RWPE2 (cell line): ENCODE measurements at regions not wholly inside any gene's neighbourhood (a gene's known extent, or its start where the extent isn't known, plus 50 kb on each side); places are given as distances from the start of the nearest gene placed in this dataset.

Source experiments
- ATAC-seq: fragments of 200-7000 bp; cut with Tn5 transposase; 3 replicates; pipeline ENCODE4 v1.9.1; 2021; ENCODE audit warnings: low read depth
- DNase-seq: peaks from one replicate; pipeline ENCODE4 v3.0.0-alpha.2; 2020; ENCODE audit warnings: low spot score
- H3K27ac ChIP-seq: fragments of 450-650 bp; 2 replicates; pipeline ENCODE4 v1.5.1; 2017; ENCODE audit warnings: mild to moderate bottlenecking; ENCODE audit not compliant: poor library complexity, severe bottlenecking
- H3K27me3 ChIP-seq: fragments of 250-450 bp; sonication (Bioruptor Pico); 2 replicates; pipeline ENCODE4 v1.5.1; 2021; ENCODE audit warnings: mild to moderate bottlenecking, moderate library complexity; ENCODE audit not compliant: insufficient read depth, poor library complexity, severe bottlenecking
- H3K36me3 ChIP-seq: fragments of 250-450 bp; sonication (Bioruptor Pico); 2 replicates; pipeline ENCODE4 v1.5.1; 2020; ENCODE audit warnings: low read depth, mild to moderate bottlenecking, moderate library complexity
- H3K4me1 ChIP-seq: fragments of 250-450 bp; sonication (Bioruptor Pico); 2 replicates; pipeline ENCODE4 v1.5.1; 2021; ENCODE audit warnings: mild to moderate bottlenecking, moderate library complexity; ENCODE audit not compliant: insufficient read depth, poor library complexity, severe bottlenecking
- H3K4me3 ChIP-seq: fragments of 250-450 bp; sonication (Bioruptor Pico); 2 replicates; pipeline ENCODE4 v1.5.1; 2021; ENCODE audit warnings: mild to moderate bottlenecking, moderate library complexity; ENCODE audit not compliant: severe bottlenecking
- H3K9me3 ChIP-seq: fragments of 250-450 bp; sonication (Bioruptor Pico); 2 replicates; pipeline ENCODE4 v1.5.1; 2021; ENCODE audit warnings: mild to moderate bottlenecking, moderate library complexity; ENCODE audit not compliant: severe bottlenecking
- CTCF ChIP-seq: fragments of 450-650 bp; IDR thresholded peaks from one replicate; pipeline ENCODE4 v1.5.1; 2017; ENCODE audit warnings: mild to moderate bottlenecking, moderate library complexity; ENCODE audit not compliant: poor library complexity, severe bottlenecking

- DNase-seq (no peak), ATAC-seq (no peak)
- no peak overlapping the region for H3K4me3 ChIP-seq
- no peak overlapping the region for H3K27ac ChIP-seq
- no peak for TF ChIP-seq CTCF
- no peaks in the 10 kb centered on the region for H3K9me3 ChIP-seq
- H3K4me1 ChIP-seq, result no peaks in the 10 kb centered on the region
- no peaks in the 10 kb centered on the region for H3K27me3 ChIP-seq
- no peaks in the 10 kb centered on the region for H3K36me3 ChIP-seq
Measured at GRCh38 chr11:127675581-127675980, 675.0 kb upstream of the KIRREL3 start.

- H3K4me3 ChIP-seq, result no peak overlapping the region
- H3K27me3 ChIP-seq, result no peaks in the 10 kb centered on the region
- no peaks in the 10 kb centered on the region for H3K9me3 ChIP-seq
- no peak for TF ChIP-seq CTCF
- no peaks in the 10 kb centered on the region for H3K4me1 ChIP-seq
- H3K27ac ChIP-seq, result no peak overlapping the region
- DNase-seq (no peak), ATAC-seq (no peak)
- H3K36me3 ChIP-seq, result no peaks in the 10 kb centered on the region
Measured at GRCh38 chr11:127674754-127675153, 674.2 kb upstream of the KIRREL3 start.

- H3K27ac ChIP-seq, result no peak overlapping the region
- no peaks in the 10 kb centered on the region for H3K4me1 ChIP-seq
- DNase-seq (no peak), ATAC-seq (no peak)
- no peaks in the 10 kb centered on the region for H3K9me3 ChIP-seq
- H3K4me3 ChIP-seq, result no peak overlapping the region
- no peaks in the 10 kb centered on the region for H3K27me3 ChIP-seq
- H3K36me3 ChIP-seq, result no peaks in the 10 kb centered on the region
- TF ChIP-seq CTCF, result no peak
Measured at GRCh38 chr11:127670374-127671119, 670.0 kb upstream of the KIRREL3 start.

GRCh38 chr11:127656116-127656836, 655.7 kb upstream of the KIRREL3 start:
- no peaks in the 10 kb centered on the region for H3K27me3 ChIP-seq
- H3K4me1 ChIP-seq, result peaks cover 2% of the 10 kb centered on the region
- no peak for TF ChIP-seq CTCF
- no peaks in the 10 kb centered on the region for H3K9me3 ChIP-seq
- no peak overlapping the region for H3K4me3 ChIP-seq
- ATAC-seq (no peak), DNase-seq (no peak)
- H3K36me3 ChIP-seq, result no peaks in the 10 kb centered on the region
- H3K27ac ChIP-seq, result no peak overlapping the region

- TF ChIP-seq CTCF, result no peak
- no peaks in the 10 kb centered on the region for H3K9me3 ChIP-seq
- DNase-seq, result no peak
- H3K27ac ChIP-seq, result no peak overlapping the region
- no peak overlapping the region for H3K4me3 ChIP-seq
- ATAC-seq, result no peak
- peaks cover 2% of the 10 kb centered on the region for H3K4me1 ChIP-seq
- H3K36me3 ChIP-seq, result no peaks in the 10 kb centered on the region
- no peaks in the 10 kb centered on the region for H3K27me3 ChIP-seq
Measured at GRCh38 chr11:127653076-127653475, 652.5 kb upstream of the KIRREL3 start.
